OCI-LY1 (cell line): ENCODE measurements at regions not wholly inside any gene's neighbourhood (a gene's known extent, or its start where the extent isn't known, plus 50 kb on each side); places are given as distances from the start of the nearest gene placed in this dataset.

Experiments
- H2AFZ ChIP-seq: fragments of 200-600 bp; sonication (generic), shearing (Covaris generic); 2 replicates; pipeline ENCODE4 v1.6.0; 2014; ENCODE audit warnings: antibody characterized with exemption, mild to moderate bottlenecking, low read length
- H3F3A ChIP-seq: fragments of 200-600 bp; sonication (generic), shearing (Covaris generic); 2 replicates; pipeline ENCODE4 v1.6.0; 2014; ENCODE audit warnings: mild to moderate bottlenecking, antibody characterized with exemption, low read length, moderate library complexity; ENCODE audit not compliant: insufficient read depth
- H3K27ac ChIP-seq: fragments of 200-600 bp; sonication (generic); 2 replicates; pipeline ENCODE4 v1.5.1; 2014; ENCODE audit warnings: low read length, mixed run types, mild to moderate bottlenecking, low read depth; ENCODE audit not compliant: poor library complexity, severe bottlenecking
- H3K27me3 ChIP-seq: fragments of 200-600 bp; sonication (generic); 2 replicates; pipeline ENCODE4 v1.6.0; 2014; ENCODE audit warnings: antibody characterized with exemption, mild to moderate bottlenecking, low read length, moderate library complexity; ENCODE audit not compliant: insufficient read depth
- H3K36me3 ChIP-seq: fragments of 200-600 bp; sonication (generic); 2 replicates; pipeline ENCODE4 v1.6.1; 2014; ENCODE audit warnings: mild to moderate bottlenecking, antibody characterized with exemption, low read length, moderate library complexity, mixed read lengths; ENCODE audit not compliant: insufficient read depth
- H3K4me1 ChIP-seq: fragments of 200-600 bp; sonication (generic); 2 replicates; pipeline ENCODE4 v1.5.1; 2014; ENCODE audit warnings: mild to moderate bottlenecking, low read length, moderate library complexity; ENCODE audit not compliant: insufficient read depth, severe bottlenecking
- H3K4me2 ChIP-seq: fragments of 200-600 bp; sonication (generic), shearing (Covaris generic); 2 replicates; pipeline ENCODE4 v1.6.1; 2014; ENCODE audit warnings: low read length
- H3K4me3 ChIP-seq: fragments of 200-600 bp; sonication (generic); 2 replicates; pipeline ENCODE4 v1.5.1; 2014; ENCODE audit warnings: low read length, low read depth, mild to moderate bottlenecking, mixed read lengths; ENCODE audit not compliant: poor library complexity, severe bottlenecking
- H3K79me2 ChIP-seq: fragments of 200-600 bp; shearing (Covaris generic); 2 replicates; pipeline ENCODE4 v1.6.1; 2016; ENCODE audit warnings: mixed run types, low read length, mixed read lengths; ENCODE audit not compliant: insufficient read depth
- H3K9ac ChIP-seq: fragments of 200-600 bp; sonication (generic), shearing (Covaris generic); 2 replicates; pipeline ENCODE4 v1.6.1; 2014; ENCODE audit warnings: mild to moderate bottlenecking, low read length, mixed read lengths
- H3K9me2 ChIP-seq: fragments of 200-600 bp; sonication (generic), shearing (Covaris generic); 2 replicates; pipeline ENCODE4 v1.6.1; 2014; ENCODE audit warnings: low read depth, mild to moderate bottlenecking, low read length, mixed read lengths
- H3K9me3 ChIP-seq: fragments of 200-600 bp; shearing (Covaris generic); 2 replicates; pipeline ENCODE4 v1.6.1; 2014; ENCODE audit warnings: low read length, mixed read lengths
- H4K20me1 ChIP-seq: fragments of 200-600 bp; sonication (generic), shearing (Covaris generic); 2 replicates; pipeline ENCODE4 v1.6.0; 2016; ENCODE audit warnings: mild to moderate bottlenecking, low read length; ENCODE audit not compliant: insufficient read depth
- EZH2 ChIP-seq: fragments of 200-600 bp; sonication (generic), shearing (Covaris generic); IDR thresholded peaks from 2 replicates; pipeline ENCODE4 v1.8.0; 2017; ENCODE audit warnings: borderline replicate concordance, mixed run types, mild to moderate bottlenecking, antibody characterized with exemption, low read length, moderate library complexity, mixed read lengths
- TF ChIP-seq, protein P1 (sequence below): fragments of 200-600 bp; sonication (generic), shearing (Covaris generic); IDR thresholded peaks from 2 replicates; pipeline ENCODE4 v1.5.1; 2017; ENCODE audit warnings: mild to moderate bottlenecking, antibody characterized with exemption, low read length, moderate library complexity, mixed read lengths

GRCh38 chr14:101616202-101616601, 54.9 kb downstream of the DIO3 start:
- Histone ChIP-seq H2AFZ (no peak overlapping the region), H4K20me1 (no peaks in the 10 kb centered on the region), H3F3A (no peaks in the 10 kb centered on the region), H3K4me2 (no peak overlapping the region), H3K4me3 (no peak overlapping the region), H3K27ac (no peak overlapping the region), H3K4me1 (no peaks in the 10 kb centered on the region), H3K79me2 (no peaks in the 10 kb centered on the region), H3K9ac (no peak overlapping the region), H3K27me3 (no peaks in the 10 kb centered on the region; the same call in 1 of the 2 replicates), H3K36me3 (no peaks in the 10 kb centered on the region), H3K9me3 (no peaks in the 10 kb centered on the region), H3K9me2 (no peaks in the 10 kb centered on the region)
- TF ChIP-seq EZH2: no peak
- TF ChIP-seq, protein P1, sequence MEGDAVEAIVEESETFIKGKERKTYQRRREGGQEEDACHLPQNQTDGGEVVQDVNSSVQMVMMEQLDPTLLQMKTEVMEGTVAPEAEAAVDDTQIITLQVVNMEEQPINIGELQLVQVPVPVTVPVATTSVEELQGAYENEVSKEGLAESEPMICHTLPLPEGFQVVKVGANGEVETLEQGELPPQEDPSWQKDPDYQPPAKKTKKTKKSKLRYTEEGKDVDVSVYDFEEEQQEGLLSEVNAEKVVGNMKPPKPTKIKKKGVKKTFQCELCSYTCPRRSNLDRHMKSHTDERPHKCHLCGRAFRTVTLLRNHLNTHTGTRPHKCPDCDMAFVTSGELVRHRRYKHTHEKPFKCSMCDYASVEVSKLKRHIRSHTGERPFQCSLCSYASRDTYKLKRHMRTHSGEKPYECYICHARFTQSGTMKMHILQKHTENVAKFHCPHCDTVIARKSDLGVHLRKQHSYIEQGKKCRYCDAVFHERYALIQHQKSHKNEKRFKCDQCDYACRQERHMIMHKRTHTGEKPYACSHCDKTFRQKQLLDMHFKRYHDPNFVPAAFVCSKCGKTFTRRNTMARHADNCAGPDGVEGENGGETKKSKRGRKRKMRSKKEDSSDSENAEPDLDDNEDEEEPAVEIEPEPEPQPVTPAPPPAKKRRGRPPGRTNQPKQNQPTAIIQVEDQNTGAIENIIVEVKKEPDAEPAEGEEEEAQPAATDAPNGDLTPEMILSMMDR: no peak

DNA sequence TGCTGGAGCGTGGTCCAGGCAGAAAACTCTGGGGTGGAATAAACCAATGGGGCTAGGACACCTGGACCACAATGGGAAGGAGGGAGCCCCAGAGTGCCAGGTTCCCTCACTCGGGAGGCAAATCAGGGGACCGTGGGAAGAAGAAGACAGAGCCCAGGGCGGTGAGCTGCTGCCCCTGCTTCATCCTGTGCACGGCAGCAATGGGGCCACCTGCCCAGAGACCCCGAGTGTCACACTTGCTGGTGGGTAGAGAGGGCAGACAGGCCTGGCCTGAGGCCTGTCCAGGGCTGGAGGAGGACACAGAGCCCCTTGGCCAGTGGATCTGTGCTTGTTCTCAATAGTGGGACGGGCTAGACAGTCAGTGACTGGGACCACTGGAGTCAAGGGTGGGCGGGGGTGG, 58.2 kb downstream of the DIO3 start:
- TF ChIP-seq, protein P1: no peak
- TF ChIP-seq EZH2: no peak
- no peak overlapping the region for H3K27ac ChIP-seq
- no peaks in the 10 kb centered on the region for H4K20me1 ChIP-seq
- no peaks in the 10 kb centered on the region for H3F3A ChIP-seq
- no peaks in the 10 kb centered on the region; the same call in 1 of the 2 replicates for H3K27me3 ChIP-seq
- no peaks in the 10 kb centered on the region for H3K79me2 ChIP-seq
- no peaks in the 10 kb centered on the region for H3K9me3 ChIP-seq
- no peak overlapping the region for H2AFZ ChIP-seq
- no peaks in the 10 kb centered on the region for H3K36me3 ChIP-seq
- no peak overlapping the region for H3K9ac ChIP-seq
- H3K4me1 ChIP-seq: no peaks in the 10 kb centered on the region
- H3K4me2 ChIP-seq: no peak overlapping the region
- H3K4me3 ChIP-seq: no peak overlapping the region
- no peaks in the 10 kb centered on the region for H3K9me2 ChIP-seq

DNA sequence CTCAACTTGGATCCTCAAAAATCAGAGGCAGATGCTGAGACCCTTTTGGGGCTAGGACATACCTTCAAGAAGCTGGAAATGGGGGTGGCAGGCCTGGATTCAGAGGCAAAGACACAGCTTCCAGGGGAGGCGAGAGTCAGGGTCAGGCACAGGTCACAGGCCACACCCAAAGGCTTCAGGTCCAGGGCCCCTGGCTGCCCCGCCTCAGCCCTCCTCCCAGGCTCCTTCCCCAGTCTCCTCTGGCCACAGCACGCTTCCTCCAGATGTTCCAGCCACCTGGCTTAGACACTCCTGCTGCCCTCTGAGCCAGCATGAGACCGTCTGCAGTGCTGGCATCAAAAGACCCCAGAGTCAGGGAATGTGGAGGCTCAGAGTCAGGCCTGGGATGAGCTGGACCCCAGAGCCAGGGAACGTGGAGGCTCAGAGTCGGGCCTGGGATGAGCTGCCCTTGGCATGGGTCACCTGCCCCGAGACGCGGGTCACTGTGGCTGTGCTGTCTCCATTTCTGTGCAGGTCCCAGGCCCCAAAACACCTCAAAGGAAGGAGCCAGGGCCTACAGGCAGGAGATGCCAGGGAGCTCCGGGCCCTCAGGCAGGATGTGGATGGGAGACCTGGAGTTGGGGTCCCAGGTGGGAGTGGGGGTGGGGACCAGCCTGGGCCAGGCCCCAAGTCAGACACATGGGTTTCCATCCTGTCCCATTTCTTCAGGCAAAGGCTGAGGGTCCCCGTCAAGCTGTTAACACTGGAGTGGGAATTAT, 58.9 kb downstream of the DIO3 start:
- H3K4me2 ChIP-seq: no peak overlapping the region

More for the DNA sequence above, 58.9 kb downstream of the DIO3 start:
- Histone ChIP-seq H3K4me3 (no peak overlapping the region), H3K9me3 (no peaks in the 10 kb centered on the region), H3K9ac (no peak overlapping the region), H3F3A (no peaks in the 10 kb centered on the region), H2AFZ (no peak overlapping the region), H3K27ac (no peak overlapping the region), H4K20me1 (no peaks in the 10 kb centered on the region), H3K9me2 (no peaks in the 10 kb centered on the region), H3K27me3 (no peaks in the 10 kb centered on the region), H3K79me2 (no peaks in the 10 kb centered on the region), H3K4me1 (no peaks in the 10 kb centered on the region), H3K36me3 (no peaks in the 10 kb centered on the region)
- TF ChIP-seq, protein P1: no peak
- TF ChIP-seq EZH2: no peak
